A673 (cell line): ENCODE measurements at regions not wholly inside any gene's neighbourhood (a gene's known extent, or its start where the extent isn't known, plus 50 kb on each side); places are given as distances from the start of the nearest gene placed in this dataset.

ENCODE experiments used
- CTCF ChIP-seq: fragments of 300-800, 200-600 bp; sonication (generic); conservative IDR thresholded peaks from 2 replicates; pipeline ENCODE4 v1.5.1; 2017; ENCODE audit warnings: low read depth, mild to moderate bottlenecking, antibody characterized with exemption, low read length, moderate library complexity, mixed read lengths
- EZH2 ChIP-seq: fragments of 200-600 bp; sonication (generic); IDR thresholded peaks from 2 replicates; pipeline ENCODE4 v1.6.1; 2017; ENCODE audit warnings: borderline replicate concordance, low read depth, mild to moderate bottlenecking, mixed read lengths, antibody characterized with exemption, low read length; ENCODE audit not compliant: poor library complexity, severe bottlenecking

GRCh38 chr7:26476271-26476670 lies 184.6 kb downstream of the SNX10 start:
- TF ChIP-seq CTCF = no peak
- TF ChIP-seq EZH2 = no peak
